BE2C (cell line): ENCODE measurements at regions not wholly inside any gene's neighbourhood (a gene's known extent, or its start where the extent isn't known, plus 50 kb on each side); places are given as distances from the start of the nearest gene placed in this dataset.
"Not testable (repeated sequence)": the region's sequence is repeated elsewhere in the genome, so short reads cannot be mapped to it uniquely, and the experiment has no call there.

Source experiments
- DNase-seq: peaks from one replicate; pipeline ENCODE4 v3.0.0-alpha.2; 2020
- H3K27me3 ChIP-seq: fragments of 250-450 bp; sonication (Bioruptor Pico); 2 replicates; pipeline ENCODE4 v1.5.1; 2020; ENCODE audit warnings: mild to moderate bottlenecking
- H3K36me3 ChIP-seq: fragments of 250-450 bp; sonication (Bioruptor Pico); 2 replicates; pipeline ENCODE4 v1.5.1; 2020; ENCODE audit warnings: mild to moderate bottlenecking
- H3K4me1 ChIP-seq: fragments of 250-450 bp; sonication (Bioruptor Pico); 2 replicates; pipeline ENCODE4 v1.5.1; 2020
- H3K4me3 ChIP-seq: 2 replicates; pipeline ENCODE4 v1.5.1; 2011; ENCODE audit warnings: low read depth, low read length
- H3K9me3 ChIP-seq: fragments of 250-450 bp; sonication (Bioruptor Pico); 2 replicates; pipeline ENCODE4 v1.5.1; 2020
- TF ChIP-seq, protein P1 (sequence below): IDR thresholded peaks from 2 replicates; pipeline ENCODE4 v1.5.1; 2012; ENCODE audit warnings: mild to moderate bottlenecking, low read depth, low read length

DNA sequence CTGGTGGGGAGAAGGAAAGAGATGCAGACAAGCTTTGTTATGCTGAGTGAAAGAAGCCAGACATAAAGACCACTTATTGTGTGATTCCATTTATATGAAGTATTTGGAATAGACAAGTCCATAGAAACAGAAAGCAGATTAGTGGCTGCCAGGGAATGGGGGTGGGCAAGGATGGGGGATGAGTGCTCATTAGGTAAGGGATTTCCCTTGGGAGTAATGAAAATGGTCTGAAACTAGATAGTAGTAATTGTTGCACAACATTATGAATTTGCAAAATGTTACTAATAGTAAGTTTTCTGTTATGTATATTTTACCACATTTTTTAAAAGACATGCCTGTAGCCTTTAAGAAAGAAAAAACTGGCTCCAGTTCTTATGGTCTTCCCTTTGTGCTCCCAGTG lies 154.9 kb downstream of the LNPK start:
- Histone ChIP-seq H3K27me3 (no peaks in the 10 kb centered on the region), H3K4me3 (no peak overlapping the region)

DNA sequence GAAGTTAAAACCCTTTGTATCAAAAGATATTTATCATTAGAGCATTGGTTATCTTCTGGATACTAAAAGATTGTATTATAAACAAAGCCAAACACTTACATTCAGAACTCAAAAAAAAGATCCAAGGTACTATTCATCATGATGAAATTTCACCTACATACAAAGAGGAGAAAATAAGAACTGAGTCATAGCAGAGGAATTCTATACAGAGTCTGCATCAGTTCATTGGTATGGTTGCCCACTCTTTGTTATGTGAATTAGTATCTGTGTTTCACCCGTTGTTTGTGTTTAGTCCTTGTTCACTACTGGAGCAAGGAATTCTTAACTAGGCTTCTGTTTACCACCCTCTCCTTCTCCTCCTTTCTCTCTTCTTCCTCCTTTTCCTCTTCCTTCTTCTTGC lies 157.9 kb downstream of the LNPK start:
- no peaks in the 10 kb centered on the region for H3K36me3 ChIP-seq
- DNase-seq, result no peak
- no peak overlapping the region for H3K4me3 ChIP-seq
- no peaks in the 10 kb centered on the region for H3K9me3 ChIP-seq
- no peaks in the 10 kb centered on the region for H3K27me3 ChIP-seq
- TF ChIP-seq, protein P1, sequence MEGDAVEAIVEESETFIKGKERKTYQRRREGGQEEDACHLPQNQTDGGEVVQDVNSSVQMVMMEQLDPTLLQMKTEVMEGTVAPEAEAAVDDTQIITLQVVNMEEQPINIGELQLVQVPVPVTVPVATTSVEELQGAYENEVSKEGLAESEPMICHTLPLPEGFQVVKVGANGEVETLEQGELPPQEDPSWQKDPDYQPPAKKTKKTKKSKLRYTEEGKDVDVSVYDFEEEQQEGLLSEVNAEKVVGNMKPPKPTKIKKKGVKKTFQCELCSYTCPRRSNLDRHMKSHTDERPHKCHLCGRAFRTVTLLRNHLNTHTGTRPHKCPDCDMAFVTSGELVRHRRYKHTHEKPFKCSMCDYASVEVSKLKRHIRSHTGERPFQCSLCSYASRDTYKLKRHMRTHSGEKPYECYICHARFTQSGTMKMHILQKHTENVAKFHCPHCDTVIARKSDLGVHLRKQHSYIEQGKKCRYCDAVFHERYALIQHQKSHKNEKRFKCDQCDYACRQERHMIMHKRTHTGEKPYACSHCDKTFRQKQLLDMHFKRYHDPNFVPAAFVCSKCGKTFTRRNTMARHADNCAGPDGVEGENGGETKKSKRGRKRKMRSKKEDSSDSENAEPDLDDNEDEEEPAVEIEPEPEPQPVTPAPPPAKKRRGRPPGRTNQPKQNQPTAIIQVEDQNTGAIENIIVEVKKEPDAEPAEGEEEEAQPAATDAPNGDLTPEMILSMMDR, result no peak
- H3K4me1 ChIP-seq, result no peaks in the 10 kb centered on the region

More for the DNA sequence above, 154.9 kb downstream of the LNPK start:
- TF ChIP-seq, protein P1, result no peak
- no peak for DNase-seq
- H3K4me1 ChIP-seq, result no peaks in the 10 kb centered on the region
- no peaks in the 10 kb centered on the region for H3K9me3 ChIP-seq
- H3K36me3 ChIP-seq, result no peaks in the 10 kb centered on the region

DNA sequence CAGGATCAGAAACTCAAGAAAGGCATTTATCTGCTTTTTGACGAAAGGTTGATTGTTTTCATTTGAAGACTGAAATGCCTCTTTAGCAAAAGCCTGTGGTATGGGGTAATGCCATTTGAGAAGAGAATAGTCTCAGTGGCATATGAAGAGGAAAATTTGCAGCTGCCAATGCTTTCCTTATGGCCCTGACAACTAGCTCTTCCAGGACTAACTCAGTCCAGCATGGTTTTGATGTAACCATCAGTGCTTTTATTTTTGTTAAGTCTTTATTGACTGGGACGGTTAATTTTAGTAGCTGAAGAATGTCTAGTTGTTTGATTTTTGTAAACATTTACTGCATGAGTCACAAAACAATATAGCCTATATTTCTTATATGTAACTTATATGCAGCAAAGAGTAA lies 158.4 kb downstream of the LNPK start:
- no peaks in the 10 kb centered on the region for H3K27me3 ChIP-seq
- H3K4me3 ChIP-seq, result no peak overlapping the region
- no peak for DNase-seq
- no peaks in the 10 kb centered on the region for H3K9me3 ChIP-seq
- TF ChIP-seq, protein P1, result no peak
- H3K36me3 ChIP-seq, result no peaks in the 10 kb centered on the region
- H3K4me1 ChIP-seq, result no peaks in the 10 kb centered on the region

DNA sequence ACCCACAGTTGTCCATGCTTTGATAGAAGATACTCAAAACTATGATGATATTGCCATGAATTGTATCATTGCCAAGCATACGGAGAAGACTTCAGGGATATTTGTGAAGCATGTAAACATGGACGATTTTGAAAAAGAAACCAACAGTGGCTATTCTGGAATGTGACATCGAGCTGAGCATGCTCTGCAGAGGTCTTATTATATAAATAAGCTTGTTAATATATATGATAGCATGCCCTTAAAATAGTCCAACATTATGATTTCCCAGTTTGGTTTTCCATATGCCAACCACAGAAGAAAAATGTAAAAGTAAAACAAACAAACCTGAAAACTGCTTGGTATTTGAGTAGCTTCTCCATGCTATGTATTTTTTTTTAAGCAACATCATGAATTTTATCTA lies 159.1 kb downstream of the LNPK start:
- Histone ChIP-seq H3K36me3 (no peaks in the 10 kb centered on the region), H3K9me3 (no peaks in the 10 kb centered on the region), H3K4me3 (no peak overlapping the region), H3K4me1 (no peaks in the 10 kb centered on the region), H3K27me3 (no peaks in the 10 kb centered on the region)
- TF ChIP-seq, protein P1, result no peak
- DNase-seq, result no peak

DNA sequence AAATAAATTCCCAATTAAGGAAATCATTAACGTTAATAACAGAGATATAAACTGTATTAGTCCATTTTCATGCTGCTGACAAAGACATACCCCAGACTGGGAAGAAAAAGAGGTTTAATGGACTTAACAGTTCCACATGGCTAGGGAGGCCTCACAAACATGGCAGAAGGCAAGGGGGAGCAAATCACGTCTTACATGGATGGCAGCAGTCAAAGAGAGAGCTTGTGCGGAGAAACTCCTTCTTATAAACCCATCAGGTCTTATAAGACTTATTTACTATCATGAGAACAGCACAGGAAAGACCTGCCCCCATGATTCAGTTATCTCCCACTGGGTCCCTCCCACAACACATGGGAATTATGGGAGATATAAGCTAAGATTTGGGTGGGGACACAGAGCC lies 161.3 kb downstream of the LNPK start:
- H3K27me3 ChIP-seq, H3K4me1 ChIP-seq, H3K36me3 ChIP-seq, H3K4me3 ChIP-seq, H3K9me3 ChIP-seq, DNase-seq: not testable (repeated sequence)

DNA sequence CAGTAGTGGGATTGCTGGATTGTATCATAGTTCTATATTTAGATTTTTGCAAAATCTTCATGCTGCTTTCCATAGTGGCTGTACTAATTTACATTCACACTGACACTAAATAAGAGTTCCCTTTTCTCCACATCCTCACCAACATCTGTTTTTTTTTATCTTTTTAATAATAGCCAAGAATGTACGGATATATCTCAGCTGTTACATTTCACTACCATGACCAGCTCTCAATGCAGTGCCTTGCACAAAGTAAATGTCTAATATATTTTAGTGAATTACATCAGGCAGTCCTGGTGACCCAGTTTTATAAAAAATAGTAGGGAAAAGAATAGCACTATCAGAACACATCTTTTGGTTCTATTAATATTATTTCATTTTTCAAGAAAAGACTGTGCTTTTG lies 161.8 kb downstream of the LNPK start:
- H3K4me1 ChIP-seq, result no peaks in the 10 kb centered on the region
- no peak for DNase-seq
- no peak overlapping the region for H3K4me3 ChIP-seq
- TF ChIP-seq, protein P1, result no peak
- H3K36me3 ChIP-seq, result no peaks in the 10 kb centered on the region
- no peaks in the 10 kb centered on the region for H3K9me3 ChIP-seq
- no peaks in the 10 kb centered on the region for H3K27me3 ChIP-seq

DNA sequence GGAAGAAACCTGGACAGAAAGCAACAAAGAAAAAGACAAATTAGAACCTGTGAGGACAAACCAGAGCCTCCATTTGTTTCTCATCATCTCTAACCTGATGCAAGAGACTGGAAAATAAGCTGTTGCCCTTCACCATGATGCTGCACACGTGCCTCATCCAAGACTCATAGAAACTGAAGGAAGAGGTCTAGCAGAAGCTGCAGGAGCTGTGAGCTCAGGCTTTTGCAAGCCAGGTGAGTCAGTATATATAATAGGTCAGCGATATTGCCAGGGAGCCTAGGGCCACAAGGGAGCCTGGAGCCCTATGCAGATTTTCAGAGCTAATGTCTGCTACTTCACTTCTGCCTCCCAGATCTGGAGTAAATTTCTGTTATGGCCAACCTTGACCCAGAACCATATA lies 163.1 kb downstream of the LNPK start:
- no peaks in the 10 kb centered on the region for H3K4me1 ChIP-seq
- no peak for DNase-seq
- no peaks in the 10 kb centered on the region for H3K27me3 ChIP-seq
- no peaks in the 10 kb centered on the region for H3K9me3 ChIP-seq
- TF ChIP-seq, protein P1, result no peak
- H3K36me3 ChIP-seq, result no peaks in the 10 kb centered on the region
- H3K4me3 ChIP-seq, result no peak overlapping the region
